ENCODE measurements at regions not wholly inside any gene's neighbourhood (a gene's known extent, or its start where the extent isn't known, plus 50 kb on each side); places are given as distances from the start of the nearest gene placed in this dataset.

DNA sequence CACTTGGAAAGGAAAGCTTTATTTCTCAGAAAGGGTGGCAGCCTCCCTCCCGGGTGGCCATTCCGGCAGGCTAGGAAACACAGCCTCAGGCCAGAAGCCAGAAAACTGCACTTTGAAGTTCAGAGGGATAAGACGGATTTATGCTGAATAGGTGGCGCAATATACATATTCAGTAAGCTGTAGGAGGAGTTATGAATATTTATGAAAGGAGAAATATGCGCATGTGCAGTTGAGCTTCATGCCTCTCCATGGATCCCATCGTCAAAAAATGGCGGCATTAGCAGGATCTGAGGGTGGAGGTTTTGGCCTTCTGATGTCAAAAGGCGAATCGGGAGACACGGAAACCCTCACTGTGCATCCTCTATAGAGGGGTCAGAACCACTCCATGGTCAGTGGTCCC is 82.3 kb downstream of the KATNIP start:
- TF ChIP-seq, protein P1, sequence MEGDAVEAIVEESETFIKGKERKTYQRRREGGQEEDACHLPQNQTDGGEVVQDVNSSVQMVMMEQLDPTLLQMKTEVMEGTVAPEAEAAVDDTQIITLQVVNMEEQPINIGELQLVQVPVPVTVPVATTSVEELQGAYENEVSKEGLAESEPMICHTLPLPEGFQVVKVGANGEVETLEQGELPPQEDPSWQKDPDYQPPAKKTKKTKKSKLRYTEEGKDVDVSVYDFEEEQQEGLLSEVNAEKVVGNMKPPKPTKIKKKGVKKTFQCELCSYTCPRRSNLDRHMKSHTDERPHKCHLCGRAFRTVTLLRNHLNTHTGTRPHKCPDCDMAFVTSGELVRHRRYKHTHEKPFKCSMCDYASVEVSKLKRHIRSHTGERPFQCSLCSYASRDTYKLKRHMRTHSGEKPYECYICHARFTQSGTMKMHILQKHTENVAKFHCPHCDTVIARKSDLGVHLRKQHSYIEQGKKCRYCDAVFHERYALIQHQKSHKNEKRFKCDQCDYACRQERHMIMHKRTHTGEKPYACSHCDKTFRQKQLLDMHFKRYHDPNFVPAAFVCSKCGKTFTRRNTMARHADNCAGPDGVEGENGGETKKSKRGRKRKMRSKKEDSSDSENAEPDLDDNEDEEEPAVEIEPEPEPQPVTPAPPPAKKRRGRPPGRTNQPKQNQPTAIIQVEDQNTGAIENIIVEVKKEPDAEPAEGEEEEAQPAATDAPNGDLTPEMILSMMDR (conservative IDR thresholded peaks at IDR 0.05; ENCODE audit: low read depth, low read length): no peak
- H3K4me3 ChIP-seq (ENCODE audit: low read depth, low read length): no peak overlapping the region
- DNase-seq (ENCODE audit: low read depth): no peak

DNA sequence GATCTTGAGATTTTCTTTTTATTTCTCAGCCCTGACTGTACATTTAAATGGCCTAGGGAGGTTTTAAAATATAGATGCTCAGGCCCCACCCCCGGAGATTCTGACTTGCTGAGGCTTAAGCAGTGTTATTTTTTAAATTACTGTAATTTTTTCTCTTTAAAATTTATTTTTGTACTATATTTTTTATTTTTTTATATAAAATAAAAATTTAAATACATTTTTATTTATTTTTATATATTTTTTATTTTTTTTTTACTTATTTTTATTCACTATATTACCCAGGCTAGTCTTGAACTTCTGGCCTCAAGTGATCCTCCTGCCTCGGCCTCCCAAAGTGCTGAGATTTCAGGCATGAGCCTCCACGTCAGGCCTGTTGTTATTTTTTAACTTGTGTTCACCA is 83.3 kb downstream of the KATNIP start:
- TF ChIP-seq, protein P1 (conservative IDR thresholded peaks at IDR 0.05; ENCODE audit: low read depth, low read length): no peak
- no peak overlapping the region for H3K4me3 ChIP-seq (ENCODE audit: low read depth, low read length)
- no peak for DNase-seq (ENCODE audit: low read depth)

DNA sequence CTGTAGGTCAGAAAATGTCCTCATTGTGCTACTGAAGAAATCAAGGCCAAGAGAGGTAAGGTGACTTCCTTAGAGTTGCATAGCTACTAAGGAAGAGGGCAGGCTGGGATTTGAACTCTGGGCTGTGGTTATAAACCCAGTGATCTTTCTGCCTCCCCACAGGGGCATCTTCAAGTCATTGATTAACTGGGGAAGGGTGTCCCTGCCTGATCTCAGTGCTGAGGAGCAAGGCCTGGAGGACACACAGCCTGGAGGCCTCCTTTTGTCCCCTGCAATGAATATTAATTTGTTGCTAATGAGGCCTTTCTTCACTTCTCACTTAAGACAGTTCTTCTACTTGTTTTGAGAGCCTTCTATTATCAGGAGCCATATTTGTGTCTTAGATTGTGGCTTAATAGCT is 83.8 kb downstream of the KATNIP start:
- TF ChIP-seq, protein P1 (conservative IDR thresholded peaks at IDR 0.05; ENCODE audit: low read depth, low read length): no peak
- no peak for DNase-seq (ENCODE audit: low read depth)
- H3K4me3 ChIP-seq (ENCODE audit: low read depth, low read length): no peak overlapping the region

DNA sequence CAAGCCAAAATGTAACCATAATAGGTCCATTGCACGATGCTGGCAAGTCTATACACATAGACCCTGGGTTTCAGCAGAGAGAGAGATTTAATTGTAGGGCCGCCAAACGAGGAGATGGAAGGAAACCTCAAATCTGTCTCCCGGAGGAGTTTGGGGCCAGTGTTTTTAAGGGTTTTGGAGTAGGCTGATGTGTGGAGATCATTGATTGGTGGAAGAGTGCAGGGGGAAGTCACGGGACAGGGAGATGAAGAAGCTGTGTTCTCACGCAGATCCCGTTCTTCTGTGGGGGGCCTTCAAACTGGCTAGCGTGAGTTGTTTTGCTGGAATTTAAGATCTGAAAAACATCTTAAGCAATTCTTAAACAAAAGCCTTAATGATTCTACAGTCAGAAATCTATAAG is 84.8 kb downstream of the KATNIP start:
- H3K4me3 ChIP-seq (ENCODE audit: low read depth, low read length): no peak overlapping the region
- DNase-seq (ENCODE audit: low read depth): no peak
- TF ChIP-seq, protein P1 (conservative IDR thresholded peaks at IDR 0.05; ENCODE audit: low read depth, low read length): no peak

DNA sequence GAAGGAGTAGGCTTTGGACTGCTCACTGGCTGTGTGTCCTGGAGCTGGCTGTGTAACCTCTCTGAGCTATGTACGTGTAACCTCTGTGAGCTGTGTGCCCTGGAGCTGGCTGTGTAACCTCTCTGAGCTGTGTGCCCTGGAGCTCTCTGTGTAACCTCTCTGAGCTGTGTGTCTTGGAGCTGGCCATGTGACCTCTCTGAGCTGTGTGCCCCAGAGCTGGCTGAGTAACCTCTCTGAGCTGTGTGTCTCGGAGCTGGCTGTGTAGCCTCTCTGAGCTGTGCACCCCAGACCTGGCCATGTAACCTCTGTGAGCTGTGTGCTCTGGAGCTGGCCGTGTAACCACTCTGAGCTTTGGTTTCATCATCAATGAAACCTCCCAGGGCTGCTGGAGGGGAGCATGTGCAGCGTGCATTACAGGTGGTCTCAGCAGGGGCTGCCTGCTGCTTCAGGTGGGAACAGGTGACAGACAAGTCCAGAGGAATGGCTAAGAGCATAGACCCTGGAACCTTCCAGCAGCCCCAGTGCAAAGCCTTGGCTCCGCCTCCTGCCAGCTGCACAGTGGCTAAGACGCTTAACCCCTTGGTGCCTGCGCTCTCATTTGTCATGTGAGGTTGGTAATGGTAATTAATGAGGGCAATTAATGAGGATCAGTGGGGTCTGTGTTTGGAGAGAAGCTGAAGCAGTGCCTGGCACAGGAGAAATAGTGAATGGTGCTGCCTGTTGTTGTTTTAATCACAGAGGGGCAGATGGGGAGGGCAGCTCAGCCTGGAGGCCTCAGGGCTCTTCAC is 86.7 kb downstream of the KATNIP start:
- H3K4me3 ChIP-seq (ENCODE audit: low read depth, low read length): no peak overlapping the region
- no peak for DNase-seq (ENCODE audit: low read depth)
- TF ChIP-seq, protein P1 (conservative IDR thresholded peaks at IDR 0.05; ENCODE audit: low read depth, low read length): no peak

DNA sequence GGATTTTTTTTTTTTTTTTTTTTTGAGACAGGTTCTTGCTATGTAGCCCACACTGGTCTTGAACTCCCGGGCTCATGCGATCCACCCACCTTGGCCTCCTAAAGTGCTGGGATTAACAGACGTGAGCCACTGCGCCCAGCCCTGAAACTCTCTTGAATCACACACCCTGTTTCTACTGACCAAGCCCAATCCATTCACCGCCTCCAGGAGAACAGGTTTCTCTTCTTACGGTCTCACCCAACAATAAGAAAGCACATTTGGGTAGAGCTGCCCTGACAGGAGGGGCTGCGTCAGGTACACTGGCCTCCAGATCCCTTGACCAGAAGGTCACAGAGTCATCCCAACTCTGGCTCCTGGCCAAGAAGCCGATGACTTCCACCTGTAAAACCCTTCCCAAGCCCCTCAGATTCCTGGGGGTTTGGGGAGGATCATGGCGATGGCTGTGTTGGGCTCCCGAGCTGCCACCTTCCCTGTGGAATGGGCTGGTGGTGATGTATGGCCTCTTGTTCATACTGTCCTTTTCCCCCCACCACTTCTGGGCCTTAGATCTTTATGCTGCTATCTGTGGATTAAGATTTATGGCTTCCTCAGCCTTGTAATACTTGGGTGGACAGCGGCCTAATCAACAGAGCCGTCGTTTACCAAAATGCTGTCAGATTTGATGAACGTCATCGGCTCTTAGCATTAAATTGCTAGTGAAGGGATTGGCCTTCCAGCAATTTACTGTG is 89.1 kb downstream of the KATNIP start:
- H3K4me3 ChIP-seq (ENCODE audit: low read depth, low read length): no peak overlapping the region
- no peak for DNase-seq (ENCODE audit: low read depth)
- TF ChIP-seq, protein P1 (conservative IDR thresholded peaks at IDR 0.05; ENCODE audit: low read depth, low read length): no peak

Measured in choroid plexus epithelial cell (primary cell).